ENCODE measurements at regions not wholly inside any gene's neighbourhood (a gene's known extent, or its start where the extent isn't known, plus 50 kb on each side); places are given as distances from the start of the nearest gene placed in this dataset.

DNA sequence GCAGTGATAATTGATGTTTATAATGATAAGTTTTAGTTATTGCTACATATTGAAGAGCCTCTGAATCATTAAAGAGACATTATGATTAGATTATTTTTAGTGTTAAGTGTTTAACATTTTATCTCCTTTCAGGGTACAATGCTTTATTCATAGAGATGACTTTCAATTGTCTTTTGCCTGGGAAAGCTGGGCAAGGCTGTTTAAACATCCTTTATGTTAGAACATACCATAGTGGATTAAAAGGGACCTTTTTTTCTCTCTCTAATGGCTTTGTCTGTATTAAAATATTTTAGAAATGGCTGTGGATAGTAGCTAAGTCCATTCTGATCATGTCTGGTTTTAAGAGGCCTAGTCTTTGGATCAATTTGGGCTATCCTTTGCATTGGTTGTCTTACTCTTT is 427.5 kb upstream of the MIS18BP1 start:
- no peaks in the 10 kb centered on the region for H3K79me2 ChIP-seq (ENCODE audit: insufficient read depth, low read length)
- H3K4me3 ChIP-seq (replicated peaks in 1 of 3; ENCODE audit: low read depth in 2 of 3, low read length in 3 of 3) = no peak overlapping the region
- DNase-seq = no peak
- H3K36me3 ChIP-seq (replicated peaks in 1 of 2; ENCODE audit: control insufficient read depth in 1 of 2, insufficient read depth in 2 of 2, low read length in 2 of 2) = no peaks in the 10 kb centered on the region
- Mint-ChIP-seq H3K9me3 (peaks cover 0 to 3% (median 2%) of the 10 kb centered on the region in 7 donors), H3K36me3 (no peaks in the 10 kb centered on the region), H3K4me1 (no peaks in the 10 kb centered on the region), H3K4me3 (no peak overlapping the region), H3K27me3 (ENCODE audit: low read depth in 3 of 3) (no peaks in the 10 kb centered on the region), H3K27ac (no peak overlapping the region)
- no peaks in the 10 kb centered on the region for H3K4me1 ChIP-seq (ENCODE audit: control insufficient read depth in 1 of 2, insufficient read depth in 2 of 2, low read length in 2 of 2)
- no peak overlapping the region for H3K4me2 ChIP-seq (replicated peaks; ENCODE audit: extremely low read depth, low read length, poor library complexity, severe bottlenecking)
- H3K9ac ChIP-seq (ENCODE audit: insufficient read depth, low read length, poor library complexity, severe bottlenecking) = no peak overlapping the region
- intact Hi-C loops (cut with micrococcal nuclease) = no loop called here
- H2AFZ ChIP-seq (ENCODE audit: insufficient read depth, low read depth, low read length, poor library complexity, severe bottlenecking) = no peak overlapping the region
- H3K27me3 ChIP-seq (ENCODE audit: control insufficient read depth in 2 of 2, insufficient read depth in 2 of 2, low read length in 2 of 2) = no peaks in the 10 kb centered on the region
- H3K9me3 ChIP-seq (replicated peaks in 1 of 2; ENCODE audit: control insufficient read depth in 1 of 2, insufficient read depth in 1 of 2, low read length in 2 of 2) = peaks cover 0 to 1% of the 10 kb centered on the region in 2 donors
- H4K20me1 ChIP-seq (ENCODE audit: insufficient read depth, low read length) = no peaks in the 10 kb centered on the region
- TF ChIP-seq CTCF (IDR thresholded peaks at IDR 0.05) = no peak
- no peak overlapping the region for H3K27ac ChIP-seq (ENCODE audit: low read depth in 1 of 2, low read length in 2 of 2)

DNA sequence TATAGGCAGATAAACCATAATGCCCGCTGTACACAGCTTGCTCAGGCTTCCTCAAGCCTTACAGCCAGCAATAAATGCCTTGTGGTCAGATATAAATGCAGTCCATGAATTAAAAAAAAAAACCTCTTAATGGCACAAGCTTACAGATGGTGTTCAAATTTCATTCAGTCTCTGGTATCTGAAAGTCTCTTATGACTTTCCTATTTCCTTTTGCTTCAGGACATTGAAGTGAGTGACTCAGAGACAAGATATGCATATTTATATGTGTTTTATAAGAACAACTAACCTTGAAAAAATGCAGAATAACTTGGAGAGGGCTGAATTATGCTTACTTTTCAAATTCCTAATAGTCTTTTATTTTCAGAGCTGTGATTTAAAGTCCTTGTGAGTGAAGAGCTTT is 426.9 kb upstream of the MIS18BP1 start:
- Mint-ChIP-seq H3K4me1 (no peaks in the 10 kb centered on the region), H3K36me3 (no peaks in the 10 kb centered on the region)
- no CpG with 5 or more reads among the region's 1 CpG for WGBS (ENCODE audit: insufficient coverage)

More for the DNA sequence above, 426.9 kb upstream of the MIS18BP1 start:
- H3K36me3 ChIP-seq (replicated peaks in 1 of 2; ENCODE audit: control insufficient read depth in 1 of 2, insufficient read depth in 2 of 2, low read length in 2 of 2) = no peaks in the 10 kb centered on the region
- no peaks in the 10 kb centered on the region for H4K20me1 ChIP-seq (ENCODE audit: insufficient read depth, low read length)
- H3K4me3 Mint-ChIP-seq = no peak overlapping the region
- H3K9me3 Mint-ChIP-seq = peaks cover 0 to 3% (median 0%) of the 10 kb centered on the region in 7 donors
- no peaks in the 10 kb centered on the region for H3K27me3 Mint-ChIP-seq (ENCODE audit: low read depth in 3 of 3)
- no peak overlapping the region for H3K9ac ChIP-seq (ENCODE audit: insufficient read depth, low read length, poor library complexity, severe bottlenecking)
- H3K4me3 ChIP-seq (replicated peaks in 1 of 3; ENCODE audit: low read depth in 2 of 3, low read length in 3 of 3) = no peak overlapping the region
- H3K4me1 ChIP-seq (ENCODE audit: control insufficient read depth in 1 of 2, insufficient read depth in 2 of 2, low read length in 2 of 2) = no peaks in the 10 kb centered on the region
- H3K79me2 ChIP-seq (ENCODE audit: insufficient read depth, low read length) = no peaks in the 10 kb centered on the region
- no peak for TF ChIP-seq CTCF (IDR thresholded peaks at IDR 0.05)
- DNase-seq = no peak
- H2AFZ ChIP-seq (ENCODE audit: insufficient read depth, low read depth, low read length, poor library complexity, severe bottlenecking) = no peak overlapping the region
- no peaks in the 10 kb centered on the region for H3K9me3 ChIP-seq (replicated peaks in 1 of 2; ENCODE audit: control insufficient read depth in 1 of 2, insufficient read depth in 1 of 2, low read length in 2 of 2)
- intact Hi-C loops (cut with micrococcal nuclease) = no loop called here
- no peak overlapping the region for H3K27ac Mint-ChIP-seq
- no peak overlapping the region for H3K4me2 ChIP-seq (replicated peaks; ENCODE audit: extremely low read depth, low read length, poor library complexity, severe bottlenecking)
- no peaks in the 10 kb centered on the region for H3K27me3 ChIP-seq (ENCODE audit: control insufficient read depth in 2 of 2, insufficient read depth in 2 of 2, low read length in 2 of 2)
- H3K27ac ChIP-seq (ENCODE audit: low read depth in 1 of 2, low read length in 2 of 2) = no peak overlapping the region

Data from CD14-positive monocyte (primary cell).